ENCODE measurements at regions not wholly inside any gene's neighbourhood (a gene's known extent, or its start where the extent isn't known, plus 50 kb on each side); places are given as distances from the start of the nearest gene placed in this dataset.
"Not testable (repeated sequence)": the region's sequence is repeated elsewhere in the genome, so short reads cannot be mapped to it uniquely, and the experiment has no call there.

GRCh38 chr4:186953599-186954260 lies 230.1 kb upstream of the FAT1 start:
- no peaks in the 10 kb centered on the region for H3K4me1 Mint-ChIP-seq (ENCODE audit: low read depth)
- H3K4me3 Mint-ChIP-seq, result no peak overlapping the region
- no peaks in the 10 kb centered on the region for H3K36me3 Mint-ChIP-seq (ENCODE audit: insufficient read depth)
- DNase-seq, result no peak
- no peaks in the 10 kb centered on the region for H3K9me3 Mint-ChIP-seq
- ATAC-seq, result no peak
- no peaks in the 10 kb centered on the region for H3K27me3 Mint-ChIP-seq (ENCODE audit: low read depth)

GRCh38 chr4:186954509-186954908 lies 230.9 kb upstream of the FAT1 start:
- ATAC-seq (no peak), DNase-seq (no peak)
- Mint-ChIP-seq H3K9me3 (no peaks in the 10 kb centered on the region), H3K4me3 (no peak overlapping the region), H3K4me1 (ENCODE audit: low read depth) (no peaks in the 10 kb centered on the region), H3K36me3 (ENCODE audit: insufficient read depth) (no peaks in the 10 kb centered on the region), H3K27me3 (ENCODE audit: low read depth) (no peaks in the 10 kb centered on the region)

GRCh38 chr4:186954956-186955355 lies 231.3 kb upstream of the FAT1 start:
- Mint-ChIP-seq H3K4me3 (no peak overlapping the region), H3K36me3 (ENCODE audit: insufficient read depth) (no peaks in the 10 kb centered on the region), H3K27me3 (ENCODE audit: low read depth) (no peaks in the 10 kb centered on the region), H3K4me1 (ENCODE audit: low read depth) (no peaks in the 10 kb centered on the region), H3K9me3 (no peaks in the 10 kb centered on the region)
- ATAC-seq, result no peak
- no peak for DNase-seq

- ATAC-seq (no peak), DNase-seq (no peak)
- H3K4me1 Mint-ChIP-seq (ENCODE audit: low read depth), result no peaks in the 10 kb centered on the region
- H3K4me3 Mint-ChIP-seq, result no peak overlapping the region
- no peaks in the 10 kb centered on the region for H3K9me3 Mint-ChIP-seq
- no peaks in the 10 kb centered on the region for H3K36me3 Mint-ChIP-seq (ENCODE audit: insufficient read depth)
- H3K27me3 Mint-ChIP-seq (ENCODE audit: low read depth), result no peaks in the 10 kb centered on the region
Measured at GRCh38 chr4:186957952-186958555, 234.4 kb upstream of the FAT1 start.

GRCh38 chr4:186958726-186959350 lies 235.2 kb upstream of the FAT1 start:
- Mint-ChIP-seq H3K27me3 (ENCODE audit: low read depth) (no peaks in the 10 kb centered on the region), H3K4me1 (ENCODE audit: low read depth) (no peaks in the 10 kb centered on the region), H3K36me3 (ENCODE audit: insufficient read depth) (no peaks in the 10 kb centered on the region), H3K4me3 (no peak overlapping the region), H3K9me3 (no peaks in the 10 kb centered on the region)
- DNase-seq, result no peak
- no peak for ATAC-seq

- ATAC-seq, result no peak
Measured at GRCh38 chr4:186979961-186980745, 256.5 kb upstream of the FAT1 start.

GRCh38 chr4:186981161-186981560 lies 257.5 kb upstream of the FAT1 start:
- Mint-ChIP-seq H3K4me1 (ENCODE audit: low read depth) (no peaks in the 10 kb centered on the region), H3K36me3 (ENCODE audit: insufficient read depth) (no peaks in the 10 kb centered on the region), H3K27me3 (ENCODE audit: low read depth) (no peaks in the 10 kb centered on the region), H3K4me3 (no peak overlapping the region), H3K9me3 (peaks cover 7% of the 10 kb centered on the region)
- DNase-seq (no peak), ATAC-seq (no peak)

More at GRCh38 chr4:186979961-186980745, 256.5 kb upstream of the FAT1 start:
- DNase-seq, result no peak
- Mint-ChIP-seq H3K27me3 (ENCODE audit: low read depth) (no peaks in the 10 kb centered on the region), H3K36me3 (ENCODE audit: insufficient read depth) (no peaks in the 10 kb centered on the region), H3K4me3 (no peak overlapping the region), H3K4me1 (ENCODE audit: low read depth) (no peaks in the 10 kb centered on the region), H3K9me3 (peaks cover 7% of the 10 kb centered on the region)

- H3K4me1 Mint-ChIP-seq (ENCODE audit: low read depth), result no peaks in the 10 kb centered on the region
- DNase-seq (no peak), ATAC-seq (no peak)
- no peak overlapping the region for H3K4me3 Mint-ChIP-seq
- no peaks in the 10 kb centered on the region for H3K36me3 Mint-ChIP-seq (ENCODE audit: insufficient read depth)
- H3K27me3 Mint-ChIP-seq (ENCODE audit: low read depth), result no peaks in the 10 kb centered on the region
- peaks cover 7% of the 10 kb centered on the region for H3K9me3 Mint-ChIP-seq
Measured at GRCh38 chr4:186982160-186982559, 258.5 kb upstream of the FAT1 start.

GRCh38 chr4:186984105-186984644 lies 260.5 kb upstream of the FAT1 start:
- Mint-ChIP-seq H3K4me3 (no peak overlapping the region), H3K27me3 (ENCODE audit: low read depth) (no peaks in the 10 kb centered on the region)
- no peak for ATAC-seq

GRCh38 chr4:186999686-187000085 lies 276.0 kb upstream of the FAT1 start:
- Mint-ChIP-seq H3K27me3 (ENCODE audit: low read depth) (no peaks in the 10 kb centered on the region), H3K36me3 (ENCODE audit: insufficient read depth) (no peaks in the 10 kb centered on the region), H3K4me1 (ENCODE audit: low read depth) (no peaks in the 10 kb centered on the region), H3K4me3 (no peak overlapping the region), H3K9me3 (no peaks in the 10 kb centered on the region)
- ATAC-seq (no peak), DNase-seq (no peak)

More at GRCh38 chr4:186984105-186984644, 260.5 kb upstream of the FAT1 start:
- H3K4me1 Mint-ChIP-seq (ENCODE audit: low read depth), result no peaks in the 10 kb centered on the region
- peaks cover 18% of the 10 kb centered on the region for H3K9me3 Mint-ChIP-seq
- no peak for DNase-seq
- no peaks in the 10 kb centered on the region for H3K36me3 Mint-ChIP-seq (ENCODE audit: insufficient read depth)

- no peak for ATAC-seq
- Mint-ChIP-seq H3K4me3 (no peak overlapping the region), H3K4me1 (ENCODE audit: low read depth) (no peaks in the 10 kb centered on the region), H3K9me3 (no peaks in the 10 kb centered on the region), H3K27me3 (ENCODE audit: low read depth) (no peaks in the 10 kb centered on the region), H3K36me3 (ENCODE audit: insufficient read depth) (no peaks in the 10 kb centered on the region)
- DNase-seq, result no peak
Measured at GRCh38 chr4:187000281-187000680, 276.6 kb upstream of the FAT1 start.

GRCh38 chr4:187002133-187002532 lies 278.5 kb upstream of the FAT1 start:
- H3K4me3 Mint-ChIP-seq; H3K4me1 Mint-ChIP-seq (ENCODE audit: low read depth); H3K36me3 Mint-ChIP-seq (ENCODE audit: insufficient read depth); H3K9me3 Mint-ChIP-seq; DNase-seq; H3K27me3 Mint-ChIP-seq (ENCODE audit: low read depth); ATAC-seq: not testable (repeated sequence)

GRCh38 chr4:187004628-187005027 lies 281.0 kb upstream of the FAT1 start:
- ATAC-seq (no peak), DNase-seq (no peak)
- H3K36me3 Mint-ChIP-seq (ENCODE audit: insufficient read depth), result no peaks in the 10 kb centered on the region
- no peak overlapping the region for H3K4me3 Mint-ChIP-seq
- H3K27me3 Mint-ChIP-seq (ENCODE audit: low read depth), result no peaks in the 10 kb centered on the region
- H3K4me1 Mint-ChIP-seq (ENCODE audit: low read depth), result no peaks in the 10 kb centered on the region
- H3K9me3 Mint-ChIP-seq, result no peaks in the 10 kb centered on the region

- no peaks in the 10 kb centered on the region for H3K4me1 Mint-ChIP-seq (ENCODE audit: low read depth)
- H3K36me3 Mint-ChIP-seq (ENCODE audit: insufficient read depth), result no peaks in the 10 kb centered on the region
- no peak overlapping the region for H3K4me3 Mint-ChIP-seq
- no peaks in the 10 kb centered on the region for H3K27me3 Mint-ChIP-seq (ENCODE audit: low read depth)
- DNase-seq (no peak), ATAC-seq (no peak)
- H3K9me3 Mint-ChIP-seq, result no peaks in the 10 kb centered on the region
Measured at GRCh38 chr4:187006189-187006618, 282.5 kb upstream of the FAT1 start.
